Erythroblast (primary cell): ENCODE measurements at regions not wholly inside any gene's neighbourhood (a gene's known extent, or its start where the extent isn't known, plus 50 kb on each side); places are given as distances from the start of the nearest gene placed in this dataset.

ENCODE experiments used
- GATA1 ChIP-seq: IDR thresholded peaks from 2 replicates; pipeline ENCODE4 v1.6.1; 2011; ENCODE audit warnings: low read depth, mild to moderate bottlenecking, control low read depth, low read length, moderate library complexity
- POLR2A ChIP-seq: IDR thresholded peaks from 2 replicates; pipeline ENCODE4 v1.6.1; 2011; ENCODE audit warnings: mild to moderate bottlenecking, low read length

GRCh38 chr4:184324939-184325477 lies 107.3 kb upstream of the ENPP6 start:
- no peak for TF ChIP-seq POLR2A
- TF ChIP-seq GATA1 = no peak
